ENCODE measurements at regions not wholly inside any gene's neighbourhood (a gene's known extent, or its start where the extent isn't known, plus 50 kb on each side); places are given as distances from the start of the nearest gene placed in this dataset.

GRCh38 chr1:234543442-234544086, 64.6 kb upstream of the TARBP1 start:
- no peak for TF ChIP-seq CTCF (IDR thresholded peaks at IDR 0.05)
- TF ChIP-seq POLR2A (IDR thresholded peaks at IDR 0.05), result no peak

All from lower leg skin (tissue), 3 donors.